HG03571 (cell line): ENCODE measurements at regions not wholly inside any gene's neighbourhood (a gene's known extent, or its start where the extent isn't known, plus 50 kb on each side); places are given as distances from the start of the nearest gene placed in this dataset.

ENCODE experiments used
- ATAC-seq: cut with Tn5 transposase; IDR thresholded peaks from one replicate; pipeline ENCODE4 v1.9.1; 2021; ENCODE audit not compliant: unreplicated experiment

- no peak for ATAC-seq
These were observed 798.1 kb upstream of the LRRC4C start for GRCh38 chr11:42257534-42257933.

- ATAC-seq = no peak
These were observed 805.6 kb upstream of the LRRC4C start for GRCh38 chr11:42265072-42265471.

- no peak for ATAC-seq
These were observed 811.9 kb upstream of the LRRC4C start for GRCh38 chr11:42271306-42271705.

- ATAC-seq = no peak
These were observed 814.5 kb upstream of the LRRC4C start for GRCh38 chr11:42273977-42274376.

GRCh38 chr11:42296910-42297309, 837.5 kb upstream of the LRRC4C start:
- ATAC-seq = no peak

GRCh38 chr11:42299780-42300179, 840.3 kb upstream of the LRRC4C start:
- ATAC-seq = no peak

GRCh38 chr11:42301777-42302176, 842.3 kb upstream of the LRRC4C start:
- ATAC-seq = no peak

GRCh38 chr11:42311514-42311913, 852.1 kb upstream of the LRRC4C start:
- no peak for ATAC-seq

GRCh38 chr11:42311944-42312343, 852.5 kb upstream of the LRRC4C start:
- ATAC-seq = no peak

- ATAC-seq = no peak
These were observed 855.8 kb upstream of the LRRC4C start for GRCh38 chr11:42315267-42315666.

GRCh38 chr11:42315846-42316245, 856.4 kb upstream of the LRRC4C start:
- no peak for ATAC-seq

- ATAC-seq = no peak
These were observed 860.5 kb upstream of the LRRC4C start for GRCh38 chr11:42319921-42320320.

- ATAC-seq = no peak
These were observed 870.6 kb upstream of the LRRC4C start for GRCh38 chr11:42329929-42330565.

- no peak for ATAC-seq
These were observed 878.5 kb upstream of the LRRC4C start for GRCh38 chr11:42337786-42338455.

- no peak for ATAC-seq
These were observed 884.8 kb upstream of the LRRC4C start for GRCh38 chr11:42344204-42344792.

- no peak for ATAC-seq
These were observed 886.5 kb upstream of the LRRC4C start for GRCh38 chr11:42345933-42346332.

- ATAC-seq = no peak
These were observed 904.2 kb upstream of the LRRC4C start for GRCh38 chr11:42363701-42364100.

- ATAC-seq = no peak
These were observed 921.7 kb upstream of the API5 start for GRCh38 chr11:42390116-42390515.

GRCh38 chr11:42397483-42397882, 914.3 kb upstream of the API5 start:
- no peak for ATAC-seq

GRCh38 chr11:42407341-42407740, 904.5 kb upstream of the API5 start:
- no peak for ATAC-seq

- no peak for ATAC-seq
These were observed 901.4 kb upstream of the API5 start for GRCh38 chr11:42410251-42410955.

GRCh38 chr11:42412590-42412989, 899.2 kb upstream of the API5 start:
- no peak for ATAC-seq
